Left renal pelvis (tissue), 4 donors: ENCODE measurements at regions not wholly inside any gene's neighbourhood (a gene's known extent, or its start where the extent isn't known, plus 50 kb on each side); places are given as distances from the start of the nearest gene placed in this dataset.
"Not testable (repeated sequence)": the region's sequence is repeated elsewhere in the genome, so short reads cannot be mapped to it uniquely, and the experiment has no call there.

Source experiments
- DNase-seq, 4 donors: peaks; one replicate each; pipeline ENCODE4 v3.0.0-alpha.2; 2013; ENCODE audit warnings: low read depth in 4 of 4, low spot score in 3 of 4

DNA sequence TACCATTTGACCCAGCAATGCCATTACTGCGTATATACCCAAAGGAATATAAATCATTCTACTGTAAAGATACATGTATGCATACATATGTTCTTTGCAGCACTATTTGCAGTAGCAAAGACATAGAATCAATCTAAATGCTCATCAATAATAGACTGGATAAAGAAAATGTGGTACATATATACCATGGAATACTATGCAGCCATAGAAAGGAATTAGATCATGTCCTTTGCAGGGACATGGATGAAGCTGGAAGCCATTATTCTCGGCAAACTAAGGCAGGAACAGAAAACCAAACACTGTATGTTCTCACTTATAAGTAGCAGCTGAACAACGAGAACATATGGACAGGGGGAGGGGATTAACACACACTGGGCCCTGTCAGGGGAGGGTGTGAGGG lies 54.8 kb upstream of the ZNF30 start:
- not testable (repeated sequence) for DNase-seq

- no peak for DNase-seq
Observed at GRCh38 chr19:34867631-34868030, 59.1 kb upstream of the ZNF30 start.

GRCh38 chr19:34865225-34865624 lies 61.5 kb upstream of the ZNF30 start:
- not testable (repeated sequence) for DNase-seq

GRCh38 chr19:34859823-34860736 lies 66.6 kb upstream of the ZNF30 start:
- DNase-seq: not testable (repeated sequence)

GRCh38 chr19:34859325-34859724 lies 67.4 kb upstream of the ZNF30 start:
- DNase-seq: not testable (repeated sequence)

DNA sequence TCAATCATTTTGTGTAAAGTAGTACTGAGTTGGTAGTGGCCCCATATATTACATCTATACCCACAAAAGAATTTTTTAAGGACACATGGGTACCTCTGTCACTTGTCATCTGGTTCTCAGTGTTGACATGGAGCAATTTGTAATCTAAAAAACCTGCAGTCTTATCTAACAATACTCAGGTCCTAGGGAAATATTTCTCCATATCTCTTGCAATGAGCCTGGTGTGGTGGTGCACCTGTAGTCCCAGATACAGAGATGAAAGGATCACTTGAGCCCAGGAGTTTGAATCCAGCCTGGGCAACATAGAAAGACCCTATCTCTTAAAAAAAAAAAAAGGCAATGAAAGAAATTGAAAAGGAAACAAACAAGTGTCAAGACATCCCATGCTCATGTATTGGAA lies 70.7 kb upstream of the ZNF30 start:
- no peak for DNase-seq

DNA sequence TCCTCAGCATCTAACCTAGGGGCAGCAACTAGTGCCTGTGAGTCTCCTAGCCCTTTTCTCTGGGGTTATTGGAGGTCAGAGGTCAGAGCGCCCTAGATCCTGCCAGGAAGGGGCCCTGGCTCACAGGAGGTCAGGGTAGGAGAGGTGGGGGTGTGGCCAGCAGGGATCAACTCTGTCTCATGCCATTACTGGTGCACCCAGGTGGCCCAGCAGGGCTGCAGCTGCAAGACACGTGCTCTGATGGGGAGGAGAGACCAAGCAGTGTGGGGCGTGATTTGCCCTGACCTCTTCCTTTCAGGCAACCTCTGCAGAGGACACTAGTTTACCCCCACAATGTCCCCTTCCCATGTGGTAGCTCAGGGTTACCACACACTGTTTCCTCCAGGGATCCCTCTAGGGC lies 73.3 kb upstream of the ZNF30 start:
- DNase-seq: no peak

DNA sequence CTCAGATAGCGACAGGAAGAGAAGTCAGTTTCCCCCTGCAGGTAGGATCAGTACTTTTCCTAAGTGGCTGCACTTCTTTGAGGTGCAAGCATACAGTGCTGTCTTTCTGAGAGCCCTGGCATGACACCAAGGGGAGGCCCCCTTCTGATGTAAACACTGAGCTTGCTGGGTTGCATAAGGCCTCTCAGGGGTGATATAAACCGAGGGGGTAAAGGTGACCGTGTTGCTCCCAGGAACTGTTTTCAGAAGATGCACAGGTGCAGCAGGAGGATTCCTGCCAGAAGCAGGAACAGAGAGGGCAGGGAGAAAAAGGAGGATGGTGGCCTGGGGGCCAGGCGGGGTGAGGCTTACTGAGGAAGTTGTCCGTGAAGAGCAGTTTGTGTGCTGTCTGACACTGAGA lies 74.0 kb upstream of the ZNF30 start:
- no peak for DNase-seq

- DNase-seq: no peak
Observed at GRCh38 chr19:34851277-34851804, 75.4 kb upstream of the ZNF30 start.

GRCh38 chr19:34847393-34847792 lies 74.4 kb upstream of the ZNF599 start:
- no peak for DNase-seq

- no peak for DNase-seq
Observed at GRCh38 chr19:34844277-34844676, 71.3 kb upstream of the ZNF599 start.

- no peak for DNase-seq
Observed at GRCh38 chr19:34841780-34842179, 68.8 kb upstream of the ZNF599 start.

DNA sequence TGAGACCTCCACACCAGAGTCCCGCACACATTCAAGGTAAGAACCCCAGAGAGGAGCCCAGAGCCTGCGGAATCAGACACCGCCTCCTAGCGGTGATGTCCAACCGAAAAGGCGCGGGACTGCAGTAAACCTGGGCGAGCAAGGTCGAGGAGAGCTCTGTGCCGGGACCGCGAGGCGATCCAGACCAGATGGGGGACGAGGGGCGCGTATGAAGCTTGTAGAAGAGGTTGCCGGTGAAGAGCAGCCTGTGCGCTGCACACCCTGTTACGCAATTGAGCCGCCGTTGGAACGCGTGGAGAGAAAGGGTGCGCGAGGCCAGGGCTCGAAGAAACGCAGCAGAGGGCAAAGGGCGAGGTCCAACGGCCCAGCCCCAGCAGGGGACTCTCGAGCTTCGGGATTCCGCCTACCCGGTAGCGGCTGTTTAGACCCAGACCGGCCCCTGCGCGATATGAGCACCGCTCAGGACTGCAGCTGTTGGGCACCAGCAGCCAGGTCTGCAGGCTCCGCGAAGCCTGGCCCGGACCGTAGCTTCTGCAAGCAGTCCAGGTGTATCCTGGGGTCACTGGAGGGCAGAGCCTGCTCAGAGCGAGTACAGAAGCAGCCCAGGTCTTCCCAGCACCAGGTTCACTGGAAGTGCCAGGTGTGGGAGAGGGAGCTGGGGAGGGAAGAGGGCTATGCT lies 65.9 kb upstream of the ZNF599 start:
- DNase-seq: peak in 1 of 4 donors; percentile 9

DNA sequence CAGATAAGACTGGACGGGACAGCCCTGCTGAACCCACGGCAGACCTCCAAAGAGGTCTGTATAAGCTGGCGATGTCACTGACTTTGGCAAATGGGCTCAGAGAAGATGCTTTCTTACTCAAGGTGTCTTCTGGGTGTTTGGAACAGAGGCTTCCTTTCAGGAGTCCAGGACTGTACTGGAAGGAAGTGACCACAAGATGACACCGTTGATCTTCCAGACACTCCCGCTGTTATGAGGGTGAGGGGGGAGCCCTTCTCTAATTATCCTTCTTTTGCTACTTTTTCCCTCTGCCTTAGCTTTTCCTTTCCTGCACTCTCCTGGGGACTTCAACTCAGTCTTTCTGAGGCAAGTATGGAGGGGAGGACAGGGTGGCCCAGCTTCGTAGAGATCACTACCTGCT lies 65.2 kb upstream of the ZNF599 start:
- DNase-seq: no peak

DNA sequence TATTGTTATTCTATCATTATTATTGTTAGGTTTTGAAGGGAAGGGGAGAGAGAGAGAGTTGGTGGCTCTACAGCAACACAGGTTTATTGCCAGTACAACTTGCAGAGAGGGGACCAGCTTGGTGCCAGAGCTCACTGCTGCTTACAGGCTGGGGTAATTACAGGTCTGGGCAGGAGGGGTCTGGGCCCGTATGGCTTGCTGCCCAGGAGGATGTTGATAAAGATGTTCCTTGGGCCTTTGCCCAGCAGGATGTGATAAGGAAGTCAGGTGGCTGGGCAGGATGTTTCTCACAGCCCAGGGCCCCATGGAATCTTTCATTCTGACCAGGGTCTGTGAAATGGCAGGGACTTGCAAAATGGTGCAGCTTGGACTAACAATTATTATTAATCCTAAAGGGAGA lies 64.2 kb upstream of the ZNF599 start:
- DNase-seq: no peak

DNA sequence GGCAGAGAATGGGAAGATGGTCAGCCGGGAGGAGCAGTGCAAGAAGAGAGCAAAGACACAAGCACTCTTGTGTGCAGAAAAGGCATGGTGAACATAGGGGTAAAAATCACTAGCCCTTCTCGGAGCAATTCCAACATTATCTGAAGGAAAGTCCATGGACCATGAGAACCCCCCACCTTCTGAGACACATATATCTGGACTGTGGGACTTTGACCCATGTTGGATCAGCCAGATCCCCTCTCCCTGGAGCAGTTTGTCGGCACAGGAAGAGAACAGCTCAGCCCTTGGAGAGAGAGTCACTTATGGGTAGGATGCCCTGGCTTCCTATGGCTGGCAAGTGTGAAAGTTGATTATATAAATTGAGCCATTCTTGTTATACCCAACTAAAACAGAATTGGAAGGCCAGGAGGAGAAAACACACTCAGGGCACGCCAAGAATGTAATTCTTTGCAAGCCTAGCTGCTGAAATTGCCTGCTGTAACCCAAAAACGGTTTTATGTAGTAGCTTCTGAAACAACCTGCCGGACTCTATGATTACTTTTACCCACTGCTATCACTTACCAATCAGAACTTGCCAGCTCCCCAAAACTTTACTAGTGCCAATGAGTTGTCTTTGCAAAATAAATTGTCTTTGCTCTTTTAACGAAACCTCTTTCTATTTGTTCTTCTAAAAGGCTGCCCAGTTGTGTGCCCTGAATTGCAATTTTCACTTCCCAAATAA lies 62.8 kb upstream of the ZNF599 start:
- no peak for DNase-seq

- no peak for DNase-seq
Observed at GRCh38 chr19:34834472-34835061, 61.6 kb upstream of the ZNF599 start.

GRCh38 chr19:34832581-34833112 lies 59.6 kb upstream of the ZNF599 start:
- no peak for DNase-seq

- no peak for DNase-seq
Observed at GRCh38 chr19:34831714-34832113, 58.7 kb upstream of the ZNF599 start.

DNA sequence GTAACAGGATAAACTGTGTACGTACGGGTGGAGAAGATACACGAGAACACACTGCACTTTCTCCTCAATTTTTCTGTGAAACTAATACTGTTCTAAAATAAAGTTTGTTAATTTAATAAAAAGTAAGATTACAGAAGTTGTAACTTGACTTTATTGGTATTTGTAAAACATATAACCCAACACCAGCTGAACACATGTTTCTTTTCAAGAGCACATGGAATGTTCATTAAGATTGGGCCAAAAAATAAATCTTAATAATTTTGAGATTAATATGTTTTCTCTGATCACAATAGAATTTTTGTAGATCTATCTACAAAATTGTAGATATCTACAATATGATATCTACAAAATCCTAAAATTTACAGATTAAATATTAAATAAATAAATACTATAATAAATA lies 55.1 kb upstream of the ZNF599 start:
- no peak for DNase-seq
